Cardiac muscle cell (in vitro differentiated cells and primary cell): ENCODE measurements at regions not wholly inside any gene's neighbourhood (a gene's known extent, or its start where the extent isn't known, plus 50 kb on each side); places are given as distances from the start of the nearest gene placed in this dataset.
"Not testable (repeated sequence)": the region's sequence is repeated elsewhere in the genome, so short reads cannot be mapped to it uniquely, and the experiment has no call there.

Experiments used
- DNase-seq, 2 donors: peaks; one replicate each; pipeline versions ENCODE4 v3.0.0 to v3.0.0-alpha.2; 2010 to 2017; ENCODE audit warnings: low read depth in 1 of 2, low spot score in 1 of 2
- H3K27ac ChIP-seq: fragments of 200-600 bp; sonication (generic); 2 replicates; pipeline ENCODE4 v1.5.1; 2016
- H3K27me3 ChIP-seq: fragments of 200-600 bp; sonication (generic); 2 replicates; pipeline ENCODE4 v1.6.0; 2016; ENCODE audit warnings: control low read depth
- H3K36me3 ChIP-seq: fragments of 200-600 bp; sonication (generic); 2 replicates; pipeline ENCODE4 v1.5.1; 2016; ENCODE audit warnings: control low read depth
- H3K4me1 ChIP-seq: fragments of 200-600 bp; sonication (generic); 2 replicates; pipeline ENCODE4 v1.8.1; 2017; ENCODE audit warnings: low read depth, mild to moderate bottlenecking, mixed run types
- H3K4me3 ChIP-seq: fragments of 200-600 bp; sonication (generic); 2 replicates; pipeline ENCODE4 v1.5.1; 2016; ENCODE audit warnings: mild to moderate bottlenecking
- H3K9me3 ChIP-seq: fragments of 200-600 bp; sonication (generic); 2 replicates; pipeline ENCODE4 v1.5.1; 2017; ENCODE audit warnings: low read depth, mild to moderate bottlenecking, control low read depth
- CTCF ChIP-seq: IDR thresholded peaks from 2 replicates; pipeline ENCODE4 v1.5.1; 2012; ENCODE audit warnings: low read depth, mild to moderate bottlenecking, low read length

GRCh38 chr6:15152700-15153099, 93.2 kb upstream of the JARID2 start:
- H3K36me3 ChIP-seq = no peaks in the 10 kb centered on the region
- H3K9me3 ChIP-seq = no peaks in the 10 kb centered on the region
- peaks cover 9% of the 10 kb centered on the region for H3K4me1 ChIP-seq
- no peak for DNase-seq
- TF ChIP-seq CTCF = no peak
- no peak overlapping the region for H3K27ac ChIP-seq
- no peak overlapping the region for H3K4me3 ChIP-seq
- H3K27me3 ChIP-seq = no peaks in the 10 kb centered on the region

DNA sequence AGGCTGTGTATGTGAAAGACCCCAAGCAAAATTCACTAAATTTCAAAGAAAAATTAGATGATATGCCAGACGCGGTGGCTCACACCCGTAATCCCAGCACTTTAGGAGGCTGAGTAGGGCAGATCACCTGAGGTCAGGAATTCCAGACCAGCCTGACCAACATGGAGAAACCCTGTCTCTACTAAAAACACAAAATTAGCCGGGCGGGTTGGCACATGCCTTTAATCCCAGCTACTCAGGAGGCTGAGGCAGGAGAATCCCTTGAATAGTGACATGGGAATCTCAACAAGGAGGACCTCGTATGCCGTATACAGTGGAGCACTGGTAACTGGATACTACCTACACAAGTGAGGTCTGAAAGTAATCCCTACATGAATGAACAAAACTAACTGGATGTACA, 92.7 kb upstream of the JARID2 start:
- H3K36me3 ChIP-seq = no peaks in the 10 kb centered on the region
- no peak overlapping the region for H3K27ac ChIP-seq
- H3K27me3 ChIP-seq = no peaks in the 10 kb centered on the region
- H3K9me3 ChIP-seq = no peaks in the 10 kb centered on the region
- DNase-seq = no peak
- no peak for TF ChIP-seq CTCF
- H3K4me1 ChIP-seq = peaks cover 4% of the 10 kb centered on the region
- H3K4me3 ChIP-seq = no peak overlapping the region

DNA sequence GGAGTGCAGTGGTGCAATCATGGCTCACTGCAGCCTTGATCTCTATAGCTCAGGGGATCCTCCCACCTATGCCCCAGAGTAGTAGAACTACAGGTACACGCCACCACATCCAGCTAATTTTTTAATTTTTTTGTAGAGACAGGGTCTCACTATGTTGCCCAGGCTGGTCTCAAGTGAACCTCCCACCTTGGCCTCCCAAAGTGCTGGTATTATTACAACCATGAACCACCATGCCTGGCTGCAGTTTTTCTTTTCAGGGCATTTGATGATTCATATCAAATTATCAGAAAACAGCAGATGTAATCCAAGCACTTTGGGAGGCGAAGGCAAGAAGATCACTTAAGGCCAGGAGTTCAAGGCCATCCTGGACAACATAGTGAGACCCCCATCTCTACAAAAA, 88.4 kb upstream of the JARID2 start:
- Histone ChIP-seq H3K27me3 (no peaks in the 10 kb centered on the region), H3K9me3 (no peaks in the 10 kb centered on the region), H3K4me1 (no peaks in the 10 kb centered on the region), H3K4me3 (no peak overlapping the region), H3K27ac (no peak overlapping the region), H3K36me3 (no peaks in the 10 kb centered on the region)
- no peak for TF ChIP-seq CTCF
- no peak for DNase-seq

GRCh38 chr6:15158821-15159619, 86.8 kb upstream of the JARID2 start:
- no peak for TF ChIP-seq CTCF
- no peak for DNase-seq

DNA sequence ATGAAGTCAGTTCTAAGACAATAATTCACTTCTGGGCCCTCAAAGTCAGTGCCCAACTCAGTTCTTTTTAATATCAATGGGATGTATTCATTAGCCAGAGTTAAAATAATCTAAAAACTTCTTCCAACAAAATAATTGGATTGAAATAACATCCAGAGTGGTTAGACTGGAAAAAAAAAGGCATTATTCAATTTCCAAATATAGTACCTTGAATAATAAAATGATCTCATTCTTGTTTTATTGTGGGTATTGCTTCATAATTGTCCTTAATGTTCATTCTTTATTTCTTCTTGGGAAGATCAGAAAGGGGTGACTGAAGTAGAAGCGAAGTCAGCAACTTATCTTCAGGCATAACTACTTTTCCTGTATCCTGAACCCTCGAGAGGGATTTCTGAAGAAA, 85.1 kb upstream of the JARID2 start:
- no peaks in the 10 kb centered on the region for H3K36me3 ChIP-seq
- no peak overlapping the region for H3K27ac ChIP-seq
- H3K4me3 ChIP-seq = no peak overlapping the region
- H3K27me3 ChIP-seq = no peaks in the 10 kb centered on the region
- no peak for DNase-seq
- no peaks in the 10 kb centered on the region for H3K9me3 ChIP-seq
- H3K4me1 ChIP-seq = no peaks in the 10 kb centered on the region
- no peak for TF ChIP-seq CTCF

More at GRCh38 chr6:15158821-15159619, 86.8 kb upstream of the JARID2 start:
- H3K4me3 ChIP-seq = no peak overlapping the region
- no peaks in the 10 kb centered on the region for H3K27me3 ChIP-seq
- no peak overlapping the region for H3K27ac ChIP-seq
- H3K4me1 ChIP-seq = no peaks in the 10 kb centered on the region
- H3K9me3 ChIP-seq = no peaks in the 10 kb centered on the region
- no peaks in the 10 kb centered on the region for H3K36me3 ChIP-seq

DNA sequence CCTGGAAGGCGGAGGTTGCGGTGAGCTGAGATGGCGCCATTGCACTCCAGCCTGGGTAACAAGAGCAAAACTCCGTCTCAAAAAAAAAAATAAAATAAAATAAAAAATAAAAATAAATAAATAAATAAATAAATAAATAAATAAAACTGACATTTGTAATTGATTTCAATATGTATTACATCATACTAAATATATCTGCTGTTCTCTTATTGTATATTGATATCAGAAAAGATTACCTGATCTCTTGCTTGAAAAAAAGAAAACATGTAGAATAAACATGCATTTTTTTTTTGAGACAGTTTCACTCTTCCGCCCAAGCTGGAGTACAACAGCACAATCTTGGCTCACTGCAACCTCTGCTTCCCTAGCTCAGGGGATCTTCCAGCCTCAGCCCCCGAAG, 81.0 kb upstream of the JARID2 start:
- not testable (repeated sequence) for H3K4me1 ChIP-seq, DNase-seq, H3K27ac ChIP-seq

More for the DNA sequence above, 81.0 kb upstream of the JARID2 start:
- H3K9me3 ChIP-seq, H3K27me3 ChIP-seq, H3K36me3 ChIP-seq, H3K4me3 ChIP-seq: not testable (repeated sequence)
